Upper lobe of left lung (tissue), 4 donors: ENCODE measurements at regions not wholly inside any gene's neighbourhood (a gene's known extent, or its start where the extent isn't known, plus 50 kb on each side); places are given as distances from the start of the nearest gene placed in this dataset.

Experiments used
- POLR2AphosphoS5 ChIP-seq, 2 donors: sonication (generic); formaldehyde crosslinking; IDR thresholded peaks; one replicate each; pipeline ENCODE4 v1.5.1; 2017; ENCODE audit warnings: antibody characterized with exemption in 2 of 2
- TF ChIP-seq, protein P1 (sequence below), 6 experiments: fragments of 450-650 bp in 4 of 6; fragments of 200-600 bp in 2 of 6; sonication (generic) in 2 of 6; IDR thresholded peaks; one replicate each; pipeline ENCODE4 v1.5.1; 2016 to 2019; ENCODE audit warnings: antibody characterized with exemption in 6 of 6

DNA sequence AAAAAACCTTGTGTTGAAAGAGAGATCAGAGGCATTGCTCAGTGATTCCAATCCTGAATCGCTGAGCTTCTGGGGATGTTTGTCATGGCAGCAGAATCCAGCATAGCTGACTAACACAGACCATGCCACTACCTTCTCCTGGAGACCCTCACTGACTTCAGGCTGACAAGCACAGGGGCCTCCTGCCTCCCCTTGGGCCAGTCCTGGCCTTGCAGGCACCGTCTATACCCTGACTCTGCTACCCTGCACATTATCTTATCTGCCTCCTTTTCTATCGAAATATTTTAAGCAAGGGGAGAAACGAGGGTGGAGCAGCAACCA lies 139.8 kb downstream of the KIF26A start:
- TF ChIP-seq POLR2AphosphoS5 (IDR thresholded peaks at IDR 0.05), result no peak
- TF ChIP-seq, protein P1, sequence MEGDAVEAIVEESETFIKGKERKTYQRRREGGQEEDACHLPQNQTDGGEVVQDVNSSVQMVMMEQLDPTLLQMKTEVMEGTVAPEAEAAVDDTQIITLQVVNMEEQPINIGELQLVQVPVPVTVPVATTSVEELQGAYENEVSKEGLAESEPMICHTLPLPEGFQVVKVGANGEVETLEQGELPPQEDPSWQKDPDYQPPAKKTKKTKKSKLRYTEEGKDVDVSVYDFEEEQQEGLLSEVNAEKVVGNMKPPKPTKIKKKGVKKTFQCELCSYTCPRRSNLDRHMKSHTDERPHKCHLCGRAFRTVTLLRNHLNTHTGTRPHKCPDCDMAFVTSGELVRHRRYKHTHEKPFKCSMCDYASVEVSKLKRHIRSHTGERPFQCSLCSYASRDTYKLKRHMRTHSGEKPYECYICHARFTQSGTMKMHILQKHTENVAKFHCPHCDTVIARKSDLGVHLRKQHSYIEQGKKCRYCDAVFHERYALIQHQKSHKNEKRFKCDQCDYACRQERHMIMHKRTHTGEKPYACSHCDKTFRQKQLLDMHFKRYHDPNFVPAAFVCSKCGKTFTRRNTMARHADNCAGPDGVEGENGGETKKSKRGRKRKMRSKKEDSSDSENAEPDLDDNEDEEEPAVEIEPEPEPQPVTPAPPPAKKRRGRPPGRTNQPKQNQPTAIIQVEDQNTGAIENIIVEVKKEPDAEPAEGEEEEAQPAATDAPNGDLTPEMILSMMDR (IDR thresholded peaks at IDR 0.05), result no peak
